DND-41 (cell line): ENCODE measurements at regions not wholly inside any gene's neighbourhood (a gene's known extent, or its start where the extent isn't known, plus 50 kb on each side); places are given as distances from the start of the nearest gene placed in this dataset.

ENCODE experiments used
- EZH2 ChIP-seq: IDR thresholded peaks from 3 replicates; pipeline ENCODE4 v1.6.1; 2012; ENCODE audit warnings: borderline replicate concordance, low read depth, mild to moderate bottlenecking, moderate library complexity, low read length, inconsistent platforms; ENCODE audit not compliant: severe bottlenecking
- TF ChIP-seq, protein P1 (sequence below): IDR thresholded peaks from 2 replicates; pipeline ENCODE4 v1.5.1; 2012; ENCODE audit warnings: borderline replicate concordance, low read length, moderate library complexity, mild to moderate bottlenecking; ENCODE audit not compliant: poor library complexity, severe bottlenecking; ENCODE audit errors: extremely low read depth

DNA sequence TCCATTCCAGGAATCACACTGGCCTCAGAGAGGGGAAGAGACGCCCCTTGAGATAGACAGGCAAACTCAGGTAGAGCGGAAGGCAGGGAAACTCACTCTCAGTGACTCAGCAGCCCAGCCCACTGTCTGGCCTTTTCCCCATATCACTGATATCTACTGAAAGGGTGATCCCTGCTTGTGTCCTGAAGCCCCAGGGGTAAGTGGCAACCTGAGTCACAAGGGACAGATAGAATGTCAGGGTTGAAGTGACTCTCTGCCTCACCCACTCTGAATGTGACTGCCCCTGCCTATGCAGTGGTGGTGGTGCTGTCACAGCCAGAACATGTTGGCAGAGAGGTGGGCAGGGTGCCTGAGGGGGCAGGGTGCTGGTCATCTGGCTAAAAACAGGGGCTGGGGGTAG is 157.5 kb upstream of the FGGY start:
- TF ChIP-seq, protein P1, sequence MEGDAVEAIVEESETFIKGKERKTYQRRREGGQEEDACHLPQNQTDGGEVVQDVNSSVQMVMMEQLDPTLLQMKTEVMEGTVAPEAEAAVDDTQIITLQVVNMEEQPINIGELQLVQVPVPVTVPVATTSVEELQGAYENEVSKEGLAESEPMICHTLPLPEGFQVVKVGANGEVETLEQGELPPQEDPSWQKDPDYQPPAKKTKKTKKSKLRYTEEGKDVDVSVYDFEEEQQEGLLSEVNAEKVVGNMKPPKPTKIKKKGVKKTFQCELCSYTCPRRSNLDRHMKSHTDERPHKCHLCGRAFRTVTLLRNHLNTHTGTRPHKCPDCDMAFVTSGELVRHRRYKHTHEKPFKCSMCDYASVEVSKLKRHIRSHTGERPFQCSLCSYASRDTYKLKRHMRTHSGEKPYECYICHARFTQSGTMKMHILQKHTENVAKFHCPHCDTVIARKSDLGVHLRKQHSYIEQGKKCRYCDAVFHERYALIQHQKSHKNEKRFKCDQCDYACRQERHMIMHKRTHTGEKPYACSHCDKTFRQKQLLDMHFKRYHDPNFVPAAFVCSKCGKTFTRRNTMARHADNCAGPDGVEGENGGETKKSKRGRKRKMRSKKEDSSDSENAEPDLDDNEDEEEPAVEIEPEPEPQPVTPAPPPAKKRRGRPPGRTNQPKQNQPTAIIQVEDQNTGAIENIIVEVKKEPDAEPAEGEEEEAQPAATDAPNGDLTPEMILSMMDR: no peak
- no peak for TF ChIP-seq EZH2
